Testis (tissue), 2 donors: ENCODE measurements at regions not wholly inside any gene's neighbourhood (a gene's known extent, or its start where the extent isn't known, plus 50 kb on each side); places are given as distances from the start of the nearest gene placed in this dataset.

ENCODE experiments used
- DNase-seq: peaks from one replicate; pipeline ENCODE4 v3.0.0-alpha.2; 2019
- H3K27ac ChIP-seq, 2 donors: fragments of 200-600 bp; sonication (generic); one replicate each; pipeline ENCODE4 v1.5.1; 2019
- H3K27me3 ChIP-seq: fragments of 200-600 bp; sonication (generic); one replicate; pipeline ENCODE4 v1.5.1; 2019
- H3K36me3 ChIP-seq: fragments of 200-600 bp; sonication (generic); one replicate; pipeline ENCODE4 v1.5.1; 2017; ENCODE audit warnings: low read depth; ENCODE audit errors: missing control alignments
- H3K4me1 ChIP-seq: fragments of 200-600 bp; sonication (generic); one replicate; pipeline ENCODE4 v1.5.1; 2019
- H3K4me3 ChIP-seq, 2 donors: fragments of 200-600 bp; sonication (generic); one replicate each; pipeline ENCODE4 v1.5.1; 2017 to 2019
- H3K9me3 ChIP-seq: fragments of 200-600 bp; sonication (generic); one replicate; pipeline ENCODE4 v1.5.1; 2017
- CTCF ChIP-seq, 3 experiments: fragments of 450-650 bp in 2 of 3; fragments of 200-600 bp in 1 of 3; sonication (generic) in 1 of 3; IDR thresholded peaks; one replicate each; pipeline ENCODE4 v1.5.1; 2016 to 2019; ENCODE audit warnings: antibody characterized with exemption in 3 of 3, mild to moderate bottlenecking in 2 of 3, moderate library complexity in 1 of 3
- POLR2A ChIP-seq: fragments of 450-650 bp; IDR thresholded peaks from one replicate; pipeline ENCODE4 v1.6.1; 2017; ENCODE audit warnings: antibody characterized with exemption, mild to moderate bottlenecking, moderate library complexity
- WGBS, 2 donors: methylation state at CpG; one replicate each; pipeline ENCODE4 v1.1.5; 2018; 5-methylcytosine and 5-hydroxymethylcytosine counted together
- intact Hi-C: fragments of 100-400 bp; cut with DNase I; formaldehyde crosslinking; loops from one replicate; pipeline ENCODE4 v1.15.1; 2023; ENCODE audit warnings: low total_unique reads

GRCh38 chr7:46123-46829 lies 146.1 kb upstream of the FAM20C start:
- DNase-seq = peak; percentile 10
- intact Hi-C loops = no loop called here
- Histone ChIP-seq H3K27ac (no peak overlapping the region), H3K4me1 (no peaks in the 10 kb centered on the region), H3K27me3 (no peaks in the 10 kb centered on the region), H3K9me3 (no peaks in the 10 kb centered on the region), H3K4me3 (no peak overlapping the region), H3K36me3 (no peaks in the 10 kb centered on the region)
- TF ChIP-seq CTCF (IDR thresholded peaks at IDR 0.05) (no peak), POLR2A (no peak)
- 83 to 88% methylated on average over 10 to 11 of the region's 11 CpGs for WGBS, 2 donors

- intact Hi-C loops = no loop called here
- Histone ChIP-seq H3K27ac (no peak overlapping the region), H3K4me1 (no peaks in the 10 kb centered on the region), H3K9me3 (no peaks in the 10 kb centered on the region), H3K27me3 (no peaks in the 10 kb centered on the region), H3K36me3 (no peaks in the 10 kb centered on the region), H3K4me3 (no peak overlapping the region)
- 96 to 97% methylated on average over 4 to 5 of the region's 5 CpGs for WGBS, 2 donors
- peak; percentile 10 for DNase-seq
- TF ChIP-seq CTCF (IDR thresholded peaks at IDR 0.05) (no peak), POLR2A (no peak)
These were observed 145.6 kb upstream of the FAM20C start for GRCh38 chr7:46830-47140.

- no peak for DNase-seq
- no peak overlapping the region for H3K4me3 ChIP-seq
- WGBS, 2 donors = 91 to 92% methylated on average over 11 of the region's 11 CpGs
These were observed 140.8 kb upstream of the FAM20C start for GRCh38 chr7:51456-52068.

GRCh38 chr7:52100-52499 lies 140.3 kb upstream of the FAM20C start:
- intact Hi-C loops = no loop called here
- Histone ChIP-seq H3K4me1 (peaks cover 1% of the 10 kb centered on the region), H3K36me3 (no peaks in the 10 kb centered on the region), H3K9me3 (no peaks in the 10 kb centered on the region), H3K27ac (no peak overlapping the region), H3K4me3 (no peak overlapping the region), H3K27me3 (no peaks in the 10 kb centered on the region)
- TF ChIP-seq CTCF (IDR thresholded peaks at IDR 0.05) (no peak), POLR2A (no peak)
- WGBS, 2 donors = 73 to 85% methylated on average over 3 of the region's 3 CpGs
- DNase-seq = no peak

More at GRCh38 chr7:51456-52068, 140.8 kb upstream of the FAM20C start:
- no peak overlapping the region for H3K27ac ChIP-seq
- H3K9me3 ChIP-seq = no peaks in the 10 kb centered on the region
- H3K27me3 ChIP-seq = no peaks in the 10 kb centered on the region
- H3K4me1 ChIP-seq = no peaks in the 10 kb centered on the region
- TF ChIP-seq POLR2A (no peak), CTCF (IDR thresholded peaks at IDR 0.05) (no peak)
- H3K36me3 ChIP-seq = no peaks in the 10 kb centered on the region
- intact Hi-C loops = no loop called here

- Histone ChIP-seq H3K27ac (no peak overlapping the region), H3K27me3 (no peaks in the 10 kb centered on the region), H3K4me3 (no peak overlapping the region), H3K36me3 (no peaks in the 10 kb centered on the region), H3K4me1 (peaks cover 6% of the 10 kb centered on the region), H3K9me3 (no peaks in the 10 kb centered on the region)
- 100% methylated on average over 1 of the region's 1 CpG for WGBS, 2 donors
- intact Hi-C loops = no loop called here
- no peak for DNase-seq
- TF ChIP-seq POLR2A (no peak), CTCF (IDR thresholded peaks at IDR 0.05) (no peak)
These were observed 138.8 kb upstream of the FAM20C start for GRCh38 chr7:53531-53930.
